G401 (cell line): ENCODE measurements at regions not wholly inside any gene's neighbourhood (a gene's known extent, or its start where the extent isn't known, plus 50 kb on each side); places are given as distances from the start of the nearest gene placed in this dataset.

Experiments
- DNase-seq: peaks from one replicate; pipeline ENCODE4 v3.0.0-alpha.2; 2015; ENCODE audit warnings: low spot score
- in situ Hi-C: cut with HindIII; loops from 2 replicates; pipeline ENCODE4 v1.10.0; 2016; ENCODE audit warnings: low sequenced_read_pairs, mixed read lengths

DNA sequence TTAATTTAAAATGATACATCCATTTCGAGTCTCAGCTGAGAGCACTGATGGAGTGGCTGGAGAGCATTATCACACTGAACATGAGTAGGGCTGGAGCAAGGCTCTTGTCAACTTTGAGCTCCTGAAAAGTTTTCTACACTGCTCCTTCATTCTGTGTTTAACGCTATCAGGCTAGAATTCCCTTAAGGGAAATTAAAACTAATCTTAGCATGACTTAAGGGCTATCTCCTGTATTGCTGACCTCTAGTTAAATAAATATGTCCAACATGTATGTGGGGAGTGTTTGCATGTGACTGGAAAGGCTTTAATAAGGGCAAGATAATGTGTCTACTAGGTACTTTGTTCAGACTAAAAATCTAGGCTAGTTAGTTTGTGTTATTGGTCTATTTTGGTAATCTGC lies 116.7 kb upstream of the CAND1 start:
- DNase-seq, result no peak
- in situ Hi-C loops, result no loop called here

DNA sequence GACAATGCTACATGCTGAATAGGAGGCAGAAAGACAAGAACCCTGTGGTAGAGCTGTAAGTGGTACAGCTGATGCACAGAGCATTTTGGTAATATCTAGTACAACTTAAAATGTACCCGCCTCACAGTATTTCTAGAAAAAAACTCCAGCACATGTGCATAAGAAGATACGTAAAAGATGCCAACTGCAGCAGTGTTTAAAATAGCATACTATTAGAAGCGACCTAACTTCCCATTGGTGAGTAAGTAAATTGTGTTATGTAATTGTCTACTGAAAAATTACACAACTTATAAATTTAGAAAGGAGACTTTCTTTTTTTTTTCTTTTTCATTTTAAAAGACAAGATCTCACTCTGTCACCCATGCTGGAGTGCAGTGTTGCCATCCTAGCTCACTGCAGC lies 114.3 kb upstream of the CAND1 start:
- no peak for DNase-seq
- in situ Hi-C loops, result no loop called here

DNA sequence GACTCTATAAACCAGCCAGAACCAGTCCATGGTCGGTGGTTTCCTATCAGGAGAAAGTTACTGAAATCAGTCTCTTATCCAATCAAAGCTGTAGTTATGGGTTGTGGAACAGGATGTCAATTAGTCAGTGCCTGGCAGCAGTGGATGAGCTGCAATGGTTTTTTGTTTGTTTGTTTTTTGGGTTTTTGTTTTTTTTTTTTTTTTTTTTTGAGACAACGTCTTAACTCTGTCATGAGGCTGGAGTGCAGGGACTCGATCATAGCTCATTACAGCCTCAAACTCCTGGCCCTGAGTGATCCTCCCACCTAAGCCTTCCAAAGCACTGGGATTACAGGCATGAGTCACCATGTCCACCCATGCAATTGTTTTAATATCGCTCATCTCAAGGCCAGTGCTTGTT lies 113.3 kb upstream of the CAND1 start:
- in situ Hi-C loops, result no loop called here

DNA sequence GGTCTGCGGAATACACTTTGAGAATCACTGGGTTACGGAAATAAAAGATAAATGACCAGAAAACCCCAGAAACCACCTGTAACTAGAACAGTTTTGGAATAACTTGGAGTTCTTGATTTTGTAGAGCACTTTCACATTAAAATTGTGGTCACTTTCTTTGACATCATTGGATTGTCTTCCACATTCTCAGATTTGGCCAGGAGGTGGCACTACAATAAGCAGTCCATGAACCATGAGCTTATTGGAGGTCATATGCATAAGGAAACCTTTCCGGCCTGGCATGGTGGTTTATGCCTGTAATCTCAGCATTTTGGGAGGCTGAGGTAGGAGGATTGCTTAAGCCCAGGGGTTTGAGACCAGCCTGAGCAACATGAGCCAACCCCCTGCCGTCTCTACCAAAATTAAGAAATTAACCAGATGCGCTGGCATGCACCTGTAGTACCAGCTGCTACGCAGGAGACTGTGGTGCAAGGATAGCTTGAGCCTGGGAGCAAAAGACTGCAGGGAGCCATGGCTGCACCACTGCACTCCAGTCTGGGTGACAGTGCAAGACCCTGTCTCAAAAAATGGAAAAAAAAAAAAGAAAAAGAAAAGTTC lies 107.7 kb upstream of the CAND1 start:
- peak; percentile 3 for DNase-seq
- in situ Hi-C loops, result no loop called here

More for the DNA sequence above, 113.3 kb upstream of the CAND1 start:
- DNase-seq, result no peak

DNA sequence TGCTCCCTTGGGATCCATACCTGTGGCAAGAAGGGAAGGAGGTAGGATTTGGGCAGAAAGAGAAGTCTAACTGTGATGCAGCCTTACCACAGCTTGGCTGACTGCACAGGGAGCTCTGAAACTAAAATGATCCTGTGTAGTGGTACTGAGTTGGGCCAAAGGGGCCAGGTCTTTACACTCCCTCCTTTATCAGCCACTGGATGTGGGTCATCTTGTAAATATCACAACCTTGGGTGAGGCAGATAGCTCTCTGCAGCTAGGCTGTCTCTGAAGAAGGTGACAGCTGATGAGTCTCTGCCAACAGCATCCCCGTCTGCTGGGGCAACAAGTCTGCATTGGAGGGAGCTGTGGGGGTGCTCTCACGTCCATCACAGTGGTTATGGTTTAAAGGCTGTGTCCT lies 95.9 kb upstream of the CAND1 start:
- in situ Hi-C loops, result no loop called here
- DNase-seq, result no peak

DNA sequence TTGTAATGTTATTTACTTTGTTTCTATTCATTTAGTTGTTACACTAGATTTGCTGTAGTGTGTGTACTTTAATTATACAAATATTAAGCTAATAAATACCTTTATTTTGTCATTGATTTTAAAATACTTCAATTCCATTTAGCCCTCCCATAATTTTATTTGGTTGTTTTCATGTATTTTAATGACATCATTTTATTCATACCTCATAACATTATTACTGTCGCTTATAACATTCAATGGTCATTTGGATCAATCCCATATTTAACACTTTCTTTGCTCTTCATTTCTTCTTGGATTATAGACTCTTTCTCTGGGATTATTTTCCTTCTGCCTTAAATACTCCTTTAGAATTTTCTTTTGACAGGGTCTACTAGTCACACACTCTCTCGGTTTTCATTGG lies 86.6 kb upstream of the CAND1 start:
- in situ Hi-C loops, result no loop called here
- no peak for DNase-seq

DNA sequence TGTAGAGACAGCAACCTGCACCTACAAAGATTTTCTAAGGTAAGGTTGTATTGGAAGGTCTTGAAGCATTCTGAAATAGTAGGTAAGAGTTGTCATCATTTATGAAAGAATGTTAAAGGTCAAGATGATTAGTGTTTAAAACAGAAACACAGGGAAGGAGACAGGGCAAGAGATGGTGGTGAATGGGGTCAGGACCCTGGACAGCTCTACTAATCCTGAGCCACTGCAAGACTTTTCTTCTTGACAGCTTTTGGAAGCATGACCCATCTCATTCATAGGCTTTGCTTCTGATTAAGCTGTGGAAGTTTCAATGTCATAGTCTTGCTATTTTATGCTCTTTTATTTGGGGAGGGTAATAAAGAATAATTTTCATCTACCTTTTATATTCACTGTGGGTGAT lies 75.5 kb upstream of the CAND1 start:
- DNase-seq, result no peak
- in situ Hi-C loops, result no loop called here

DNA sequence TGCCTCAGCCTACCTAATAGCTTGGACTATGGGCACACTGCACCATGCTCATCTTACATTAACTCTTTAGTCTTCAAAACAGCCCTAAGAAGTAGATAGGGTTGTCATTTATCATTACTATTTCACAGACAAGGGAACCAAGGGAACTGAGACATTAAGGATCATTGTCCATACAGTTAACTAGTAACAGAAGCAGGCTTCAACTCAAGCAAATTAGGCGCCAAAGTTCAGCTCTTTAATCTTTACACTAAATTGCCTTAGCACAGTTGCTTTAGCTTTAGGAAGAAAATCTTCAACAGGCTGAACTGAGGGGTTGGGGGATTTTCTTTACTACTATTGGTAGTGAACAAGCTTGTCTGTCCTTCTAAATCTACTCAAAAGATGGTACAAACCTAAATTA lies 68.8 kb upstream of the CAND1 start:
- in situ Hi-C loops, result no loop called here
- DNase-seq, result no peak

DNA sequence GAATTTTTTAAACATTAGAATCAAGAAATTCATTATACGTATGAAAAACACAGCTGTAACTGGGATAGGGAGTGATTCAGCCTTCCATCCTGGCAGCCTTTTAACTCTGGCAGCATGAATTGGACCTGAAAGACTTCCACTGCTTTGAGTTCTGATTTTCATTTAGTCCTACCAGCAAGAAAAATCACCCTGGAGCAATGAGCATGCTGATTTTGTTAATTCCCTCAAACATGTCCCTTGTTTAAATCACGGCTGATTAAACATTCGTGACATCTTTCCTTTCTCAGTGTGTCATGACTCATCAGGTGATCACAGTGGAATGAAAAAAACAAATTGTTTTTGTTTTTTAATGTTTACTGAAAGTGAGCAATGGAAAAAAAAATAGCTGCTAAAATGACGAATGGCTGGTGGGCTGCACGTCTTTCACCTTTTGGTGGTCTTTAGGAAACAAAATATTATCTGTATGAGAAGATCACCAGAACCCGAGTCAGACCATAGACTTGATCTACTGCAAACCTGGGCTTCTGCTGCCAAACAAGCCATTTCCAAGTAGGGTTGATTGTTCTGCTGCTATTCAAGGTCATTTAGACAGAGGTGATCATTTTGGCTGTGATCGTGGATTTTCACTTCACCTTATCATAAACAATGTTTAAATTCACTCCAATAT lies 67.0 kb upstream of the CAND1 start:
- DNase-seq, result peak; percentile 7
- in situ Hi-C loops, result no loop called here

DNA sequence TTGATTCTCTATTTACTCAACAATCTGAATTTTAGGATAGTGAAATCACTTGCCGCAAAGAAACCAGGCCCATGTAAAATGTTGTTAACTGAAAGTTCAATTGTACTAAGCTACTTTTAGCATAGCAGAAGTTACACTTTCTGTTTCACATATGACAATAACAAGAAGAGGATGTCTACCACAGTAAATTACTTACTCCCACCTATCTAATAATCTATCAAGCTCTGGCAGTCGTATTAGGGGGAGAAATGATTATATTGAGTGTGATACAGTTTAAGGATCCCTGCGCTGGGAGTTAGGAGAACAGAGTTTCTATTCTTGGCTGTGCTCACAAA lies 66.5 kb upstream of the CAND1 start:
- DNase-seq, result no peak
- in situ Hi-C loops, result no loop called here

DNA sequence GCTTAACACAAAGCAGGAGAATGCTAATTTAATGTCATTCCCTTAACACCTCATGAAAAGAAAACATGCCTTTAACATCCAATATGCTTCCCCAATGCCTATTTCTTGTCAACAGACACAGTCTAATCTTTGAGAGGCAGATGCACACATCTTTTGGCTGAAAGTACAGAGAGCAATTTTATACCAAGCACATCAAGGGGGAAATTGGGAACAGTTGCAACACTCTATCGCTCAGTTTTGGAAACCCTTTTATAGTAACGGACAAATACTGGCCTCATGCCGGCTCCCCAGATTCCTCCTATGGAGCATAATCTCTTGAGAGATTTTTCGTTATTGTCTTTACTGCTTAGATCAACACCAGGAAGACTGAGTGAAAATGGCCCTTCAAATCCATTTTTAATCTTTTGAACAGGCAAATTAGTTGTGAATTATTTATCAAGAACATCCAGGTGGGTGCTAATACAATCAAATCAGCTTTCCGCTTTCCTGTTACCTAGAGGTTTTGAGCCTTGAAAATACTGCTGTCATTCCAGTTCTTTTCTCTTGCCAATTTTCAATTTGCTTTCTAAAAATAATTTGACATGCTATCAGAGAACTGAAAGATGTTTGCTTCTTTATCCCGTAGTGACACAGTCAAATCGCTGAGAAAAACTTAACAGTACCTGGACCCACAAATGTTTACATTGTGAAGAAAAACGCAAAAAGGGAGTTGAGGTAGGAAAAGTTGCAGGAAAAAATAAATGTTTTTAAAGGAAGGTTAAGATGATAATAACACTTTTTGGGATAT lies 60.7 kb upstream of the CAND1 start:
- in situ Hi-C loops, result no loop called here

DNA sequence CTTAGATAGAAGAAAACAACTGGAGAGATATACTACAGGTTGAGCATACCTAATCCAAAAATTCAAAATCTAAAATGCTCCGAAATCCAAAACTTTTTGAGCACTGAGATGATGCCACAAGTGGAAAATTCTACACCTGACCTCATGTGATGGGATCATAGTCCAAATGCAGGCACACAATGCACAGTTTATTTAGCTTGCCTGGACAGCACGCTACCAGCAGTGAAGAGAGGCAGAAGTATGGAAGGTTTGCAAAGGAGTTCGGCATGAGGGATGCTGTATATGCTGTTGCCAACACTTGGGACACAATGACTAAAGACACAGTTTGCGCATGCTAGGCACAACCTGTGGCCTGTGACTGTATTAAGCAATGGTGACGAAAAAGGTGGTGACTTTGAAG lies 58.1 kb upstream of the CAND1 start:
- in situ Hi-C loops, result no loop called here

More for the DNA sequence above, 60.7 kb upstream of the CAND1 start:
- DNase-seq, result no peak

DNA sequence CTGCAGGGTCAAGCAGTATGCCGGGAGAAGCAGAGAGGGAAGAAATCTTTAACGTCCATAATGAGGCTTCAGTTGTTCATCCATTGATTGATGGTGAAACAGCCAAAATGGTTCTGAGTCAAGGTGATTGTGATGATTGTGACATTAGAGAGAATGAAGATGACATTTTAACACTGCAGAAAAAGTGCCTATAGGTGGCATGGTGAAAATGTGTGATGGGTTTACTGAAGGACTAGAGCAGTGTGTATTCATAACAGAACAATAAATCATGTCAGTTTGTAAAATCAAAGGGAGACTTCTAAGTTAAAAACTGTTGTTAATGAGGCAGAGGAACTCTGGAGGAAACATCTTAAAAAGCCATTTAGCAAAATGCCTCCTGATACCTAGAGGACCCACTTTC lies 57.7 kb upstream of the CAND1 start:
- in situ Hi-C loops, result no loop called here
- no peak for DNase-seq

More for the DNA sequence above, 58.1 kb upstream of the CAND1 start:
- no peak for DNase-seq

DNA sequence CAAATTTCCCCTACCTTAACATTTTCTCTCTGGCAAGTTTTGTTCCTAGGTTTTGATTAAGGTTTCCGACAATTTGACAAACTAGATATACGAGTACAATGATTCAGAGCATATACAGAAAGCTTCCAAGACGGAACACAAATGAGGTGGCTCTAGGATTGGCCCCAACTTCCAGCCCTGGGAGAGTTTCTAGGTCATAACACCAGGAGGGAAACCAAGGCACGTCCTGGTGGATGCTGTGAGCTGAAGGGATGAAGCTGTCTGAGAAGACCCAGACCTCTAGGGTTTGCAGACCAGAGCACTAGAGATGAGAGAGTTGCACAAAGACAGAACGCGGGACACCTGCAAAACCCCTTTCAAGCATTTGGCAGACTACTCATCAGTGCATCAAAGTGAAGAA lies 51.5 kb upstream of the CAND1 start:
- in situ Hi-C loops, result no loop called here
- DNase-seq, result no peak
